NOMO-1 treated with DMSO at 0.1 percent for 48 hours (cell line): ENCODE measurements at regions not wholly inside any gene's neighbourhood (a gene's known extent, or its start where the extent isn't known, plus 50 kb on each side); places are given as distances from the start of the nearest gene placed in this dataset.

Experiments
- DNase-seq: peaks from one replicate; lab custom pipeline; 2025; ENCODE audit not compliant: unreplicated experiment; lab: John Stamatoyannopoulos, UW

DNA sequence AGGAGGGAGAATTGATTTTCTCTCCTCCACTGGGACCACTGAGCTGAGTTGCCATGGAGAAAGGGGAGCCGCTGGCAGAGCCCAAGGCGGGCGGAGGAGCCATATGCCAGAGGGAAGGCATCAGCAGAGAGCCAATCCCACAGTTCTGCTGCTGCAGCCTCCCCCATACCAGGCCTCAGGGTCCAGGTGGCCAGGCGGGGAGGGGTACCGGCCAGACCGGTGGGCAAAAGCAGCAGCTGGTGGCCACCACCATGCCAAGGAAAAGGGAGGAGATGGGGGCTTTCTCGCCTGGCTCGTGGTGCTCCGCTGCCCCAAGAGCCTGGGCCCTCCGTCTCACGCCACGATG, 72.8 kb downstream of the PITPNM2 start:
- no peak for DNase-seq

GRCh38 chr12:123077298-123078119, 73.4 kb downstream of the PITPNM2 start:
- no peak for DNase-seq

DNA sequence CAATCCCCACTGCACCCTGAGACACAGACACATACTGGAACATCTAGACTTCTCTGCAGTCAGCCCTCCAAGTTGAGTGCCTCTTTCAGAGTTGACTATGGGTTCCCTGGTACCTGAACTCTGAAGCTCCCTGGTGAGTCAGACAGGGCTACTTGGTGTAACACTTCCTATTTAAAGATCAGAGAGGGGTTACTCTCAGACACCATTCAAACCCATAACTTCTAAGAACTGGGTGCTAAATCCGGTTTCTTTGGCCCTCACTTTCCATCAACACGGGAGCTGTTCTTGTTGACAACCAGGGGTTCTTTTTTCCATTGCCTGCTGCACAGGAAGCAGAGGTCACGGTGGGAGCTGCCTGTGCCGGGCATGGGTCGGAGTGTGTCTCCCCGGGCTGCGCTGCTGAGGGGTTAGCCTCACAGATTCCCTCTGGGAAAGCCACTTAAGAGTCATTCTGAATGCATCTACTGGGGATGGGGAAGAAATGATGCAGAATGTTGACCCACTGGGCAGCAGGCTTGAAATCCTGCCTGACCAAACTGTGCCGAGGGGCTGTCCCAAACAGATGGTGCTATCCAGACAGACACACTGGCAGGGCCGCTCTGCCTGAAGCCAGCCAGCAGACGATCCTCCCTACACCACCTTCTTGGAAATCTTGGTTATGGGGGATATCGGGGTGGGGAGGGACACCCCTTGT, 74.1 kb downstream of the PITPNM2 start:
- DNase-seq, result peak; percentile 46

GRCh38 chr12:123075646-123076171, 75.2 kb downstream of the PITPNM2 start:
- no peak for DNase-seq

- DNase-seq, result no peak
Measured at GRCh38 chr12:123075087-123075645, 75.7 kb downstream of the PITPNM2 start.

DNA sequence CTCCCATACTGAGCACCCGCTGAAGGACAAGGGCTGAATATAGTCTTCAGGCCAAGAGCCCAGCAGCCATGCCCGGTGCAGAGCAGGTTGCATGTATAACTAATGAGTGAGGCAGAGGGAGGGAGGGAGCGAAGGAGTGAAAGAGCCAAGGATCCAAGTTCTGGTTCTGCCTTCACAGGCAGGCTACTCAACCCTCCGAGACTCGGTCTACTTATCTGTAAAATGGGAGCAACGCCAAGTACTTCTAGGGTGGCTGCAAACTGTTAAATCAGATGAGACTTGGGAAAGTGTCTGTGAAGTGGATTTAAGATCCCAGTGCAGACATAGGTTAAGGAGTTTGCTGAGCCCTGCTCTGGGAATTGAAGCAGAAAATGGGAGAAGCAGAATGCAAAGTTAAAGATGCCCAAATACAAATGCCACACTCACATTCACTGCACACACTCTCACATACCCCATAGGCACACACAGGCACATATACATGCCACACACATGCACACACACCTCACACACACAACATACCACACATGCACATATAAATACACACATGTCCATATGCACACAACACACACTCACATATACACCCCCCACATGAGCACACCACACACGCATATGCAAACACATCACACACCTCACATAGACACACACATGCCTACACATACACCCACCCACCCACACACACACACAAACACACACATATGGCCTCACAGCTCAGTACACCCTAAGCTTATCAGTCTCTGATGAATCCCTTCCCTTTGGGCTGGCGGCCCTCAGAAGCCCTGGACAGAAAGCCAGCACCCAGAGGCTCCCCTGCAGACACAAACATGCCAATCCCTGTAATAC, 76.7 kb downstream of the PITPNM2 start:
- DNase-seq, result no peak

DNA sequence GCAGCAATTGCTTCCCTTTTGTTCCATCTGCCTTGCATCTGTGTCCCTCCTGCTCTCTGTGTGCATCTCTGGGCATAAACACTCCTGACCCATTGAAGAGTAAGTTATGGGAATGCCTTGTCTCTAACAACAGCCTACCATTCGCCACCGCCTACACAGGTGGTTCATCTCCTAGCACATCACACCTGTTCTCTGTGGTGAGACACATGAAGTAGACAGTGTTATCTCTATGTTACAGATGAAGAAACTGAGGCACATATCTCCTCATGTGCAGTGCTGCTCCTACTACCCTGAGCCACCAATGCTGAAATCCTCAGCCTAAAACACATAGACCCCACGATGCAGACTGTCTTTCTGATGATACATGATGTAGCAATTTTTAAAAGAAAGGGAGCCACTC, 77.6 kb downstream of the PITPNM2 start:
- no peak for DNase-seq

GRCh38 chr12:123071857-123072256, 79.0 kb downstream of the PITPNM2 start:
- no peak for DNase-seq

- no peak for DNase-seq
Measured at GRCh38 chr12:123071099-123071800, 79.6 kb downstream of the PITPNM2 start.

DNA sequence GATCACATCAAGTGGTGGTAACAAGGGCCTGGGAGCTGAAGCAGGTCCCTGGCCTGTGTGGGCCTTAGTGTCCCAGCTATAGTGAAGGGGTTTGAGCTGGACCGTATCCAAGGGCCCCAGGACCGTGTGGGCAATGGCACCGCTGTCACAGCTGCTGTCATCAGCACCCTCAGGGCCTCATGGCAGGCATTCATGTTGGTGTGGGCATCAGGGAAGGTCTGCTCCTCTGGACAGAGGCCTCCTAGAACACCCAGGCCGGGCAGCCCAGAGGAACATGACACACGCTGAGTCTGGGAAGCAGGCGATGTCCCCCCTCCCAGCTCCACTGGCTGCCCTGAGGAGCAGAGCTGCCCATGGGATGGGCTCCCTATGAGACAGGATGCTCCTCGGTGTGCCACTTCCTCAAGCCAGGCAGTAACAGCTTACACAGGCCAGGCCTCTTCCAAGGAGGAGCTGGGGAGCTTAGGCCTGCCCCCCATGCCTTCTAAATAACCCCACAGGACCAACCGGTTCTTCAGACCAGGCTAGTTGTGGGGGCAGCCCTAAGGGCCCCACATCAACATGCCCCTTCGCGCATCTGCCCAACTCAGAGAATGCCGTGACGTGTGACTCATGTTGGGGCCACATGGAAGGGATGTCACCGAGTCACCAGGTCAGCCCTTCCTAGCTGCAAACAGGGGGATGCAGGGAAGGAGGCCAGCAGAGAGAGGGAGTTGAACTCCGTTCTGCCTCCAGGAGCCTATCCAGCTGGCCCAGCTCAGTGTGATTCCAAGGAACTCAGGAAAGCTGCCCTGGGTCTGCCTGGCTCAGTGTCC, 80.4 kb downstream of the PITPNM2 start:
- no peak for DNase-seq

- DNase-seq, result no peak
Measured at GRCh38 chr12:123069436-123070266, 81.2 kb downstream of the PITPNM2 start.

GRCh38 chr12:123067654-123068053, 83.2 kb downstream of the PITPNM2 start:
- DNase-seq, result peak; percentile 4

- DNase-seq, result no peak
Measured at GRCh38 chr12:123066384-123066710, 84.5 kb downstream of the PITPNM2 start.

- no peak for DNase-seq
Measured at GRCh38 chr12:123065676-123066383, 85.1 kb downstream of the PITPNM2 start.

DNA sequence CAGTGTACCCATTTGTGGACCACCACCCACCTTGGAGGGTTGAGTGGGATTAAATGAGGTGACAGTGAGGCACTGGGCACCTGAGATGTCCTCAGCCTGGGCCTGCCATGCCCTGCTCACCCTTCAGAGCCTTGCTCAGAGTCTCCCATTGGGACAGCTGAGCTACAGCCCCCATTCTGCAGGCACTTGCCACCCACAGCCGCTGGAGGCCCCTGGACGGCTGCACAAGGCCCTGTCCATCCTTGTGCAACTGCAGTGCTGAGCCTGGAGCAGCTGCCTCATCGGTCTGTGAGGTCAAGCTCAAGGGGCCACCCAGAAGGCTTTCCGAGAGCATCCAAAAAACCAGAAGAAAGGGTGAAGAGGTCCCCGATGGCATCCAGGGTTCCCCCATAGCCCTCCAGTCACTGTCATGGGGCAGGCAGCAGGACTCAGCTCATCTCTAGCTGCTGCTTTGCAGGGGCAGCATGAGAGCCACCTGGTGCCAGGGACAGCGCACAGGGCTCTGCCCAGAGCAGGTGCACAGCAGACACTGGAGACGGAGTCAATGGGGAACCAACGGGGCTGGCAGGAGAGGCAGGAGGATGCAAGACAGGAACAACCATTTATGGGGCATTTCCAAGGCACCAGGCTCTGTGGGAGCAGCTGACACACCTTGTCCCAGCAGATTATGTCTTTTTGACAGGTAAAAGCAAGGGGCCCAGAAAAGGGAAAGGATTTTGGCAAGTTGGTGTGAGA, 84.6 kb downstream of the ARL6IP4 start:
- no peak for DNase-seq

GRCh38 chr12:123064366-123064765, 83.9 kb downstream of the ARL6IP4 start:
- DNase-seq, result no peak

DNA sequence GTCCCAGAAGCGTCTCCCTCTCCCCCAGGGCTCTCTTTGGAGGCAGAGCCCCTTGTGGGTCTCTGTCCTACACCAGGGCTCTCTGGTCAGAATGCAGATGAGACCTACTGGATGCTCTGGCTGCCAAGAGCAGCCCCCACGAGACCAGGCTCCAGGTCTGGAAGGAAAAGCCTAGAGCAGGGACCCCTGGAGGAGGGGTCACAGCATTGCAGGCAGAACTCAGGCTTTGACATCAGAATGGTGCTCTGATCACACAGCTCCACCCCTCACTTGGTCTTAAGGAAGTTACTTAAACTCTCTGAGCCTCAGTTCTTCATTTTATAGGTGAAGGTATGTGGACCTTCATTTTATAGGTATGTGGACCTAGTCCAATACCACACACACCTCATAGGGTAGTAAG, 83.1 kb downstream of the ARL6IP4 start:
- peak; percentile 58 for DNase-seq
